ENCODE measurements at regions not wholly inside any gene's neighbourhood (a gene's known extent, or its start where the extent isn't known, plus 50 kb on each side); places are given as distances from the start of the nearest gene placed in this dataset.

DNA sequence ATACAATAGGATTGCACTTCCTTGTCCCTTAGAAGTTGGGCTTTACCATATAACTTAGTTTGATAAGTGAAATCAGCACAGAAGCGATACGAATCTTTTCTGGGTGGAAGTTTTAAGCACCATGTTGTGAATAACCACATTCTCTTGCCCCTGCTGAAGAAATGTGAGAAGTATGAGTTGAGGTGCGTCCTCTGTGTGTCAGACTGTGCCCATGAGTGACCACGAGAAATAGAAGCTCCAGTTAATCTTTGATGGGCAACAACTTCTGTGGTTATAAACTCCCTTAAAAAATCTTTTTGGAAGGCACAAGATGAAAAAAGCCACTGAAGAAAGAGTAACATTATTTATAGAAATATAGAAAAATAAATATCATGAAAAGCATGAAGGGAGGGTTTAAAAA is 668.2 kb downstream of the DTWD2 start:
- no peak for DNase-seq (ENCODE audit: low read depth)
- TF ChIP-seq, protein P1, sequence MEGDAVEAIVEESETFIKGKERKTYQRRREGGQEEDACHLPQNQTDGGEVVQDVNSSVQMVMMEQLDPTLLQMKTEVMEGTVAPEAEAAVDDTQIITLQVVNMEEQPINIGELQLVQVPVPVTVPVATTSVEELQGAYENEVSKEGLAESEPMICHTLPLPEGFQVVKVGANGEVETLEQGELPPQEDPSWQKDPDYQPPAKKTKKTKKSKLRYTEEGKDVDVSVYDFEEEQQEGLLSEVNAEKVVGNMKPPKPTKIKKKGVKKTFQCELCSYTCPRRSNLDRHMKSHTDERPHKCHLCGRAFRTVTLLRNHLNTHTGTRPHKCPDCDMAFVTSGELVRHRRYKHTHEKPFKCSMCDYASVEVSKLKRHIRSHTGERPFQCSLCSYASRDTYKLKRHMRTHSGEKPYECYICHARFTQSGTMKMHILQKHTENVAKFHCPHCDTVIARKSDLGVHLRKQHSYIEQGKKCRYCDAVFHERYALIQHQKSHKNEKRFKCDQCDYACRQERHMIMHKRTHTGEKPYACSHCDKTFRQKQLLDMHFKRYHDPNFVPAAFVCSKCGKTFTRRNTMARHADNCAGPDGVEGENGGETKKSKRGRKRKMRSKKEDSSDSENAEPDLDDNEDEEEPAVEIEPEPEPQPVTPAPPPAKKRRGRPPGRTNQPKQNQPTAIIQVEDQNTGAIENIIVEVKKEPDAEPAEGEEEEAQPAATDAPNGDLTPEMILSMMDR (conservative IDR thresholded peaks at IDR 0.05; ENCODE audit: low read depth, low read length): no peak
- no peak overlapping the region for H3K4me3 ChIP-seq (ENCODE audit: low read depth, low read length)

DNA sequence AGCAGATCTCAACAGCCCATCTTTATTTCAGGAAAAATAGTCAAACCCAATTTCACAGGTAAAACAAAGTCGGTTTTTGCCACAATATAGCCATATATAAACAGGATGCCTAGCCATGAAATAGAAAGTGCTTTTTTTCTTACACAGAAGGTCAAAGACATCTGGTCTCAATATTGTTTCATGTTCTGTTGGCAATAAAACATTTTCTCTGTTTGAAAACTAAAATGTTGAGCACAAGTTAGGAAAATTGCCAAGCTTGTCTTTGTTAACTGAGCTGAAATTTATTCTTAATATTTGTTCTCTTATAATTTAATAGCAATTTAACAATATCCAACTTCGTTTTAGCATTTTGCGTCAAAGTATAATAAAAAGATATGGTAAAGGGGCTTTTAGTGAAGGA is 673.4 kb downstream of the DTWD2 start:
- DNase-seq (ENCODE audit: low read depth): no peak
- TF ChIP-seq, protein P1 (conservative IDR thresholded peaks at IDR 0.05; ENCODE audit: low read depth, low read length): no peak
- H3K4me3 ChIP-seq (ENCODE audit: low read depth, low read length): no peak overlapping the region

DNA sequence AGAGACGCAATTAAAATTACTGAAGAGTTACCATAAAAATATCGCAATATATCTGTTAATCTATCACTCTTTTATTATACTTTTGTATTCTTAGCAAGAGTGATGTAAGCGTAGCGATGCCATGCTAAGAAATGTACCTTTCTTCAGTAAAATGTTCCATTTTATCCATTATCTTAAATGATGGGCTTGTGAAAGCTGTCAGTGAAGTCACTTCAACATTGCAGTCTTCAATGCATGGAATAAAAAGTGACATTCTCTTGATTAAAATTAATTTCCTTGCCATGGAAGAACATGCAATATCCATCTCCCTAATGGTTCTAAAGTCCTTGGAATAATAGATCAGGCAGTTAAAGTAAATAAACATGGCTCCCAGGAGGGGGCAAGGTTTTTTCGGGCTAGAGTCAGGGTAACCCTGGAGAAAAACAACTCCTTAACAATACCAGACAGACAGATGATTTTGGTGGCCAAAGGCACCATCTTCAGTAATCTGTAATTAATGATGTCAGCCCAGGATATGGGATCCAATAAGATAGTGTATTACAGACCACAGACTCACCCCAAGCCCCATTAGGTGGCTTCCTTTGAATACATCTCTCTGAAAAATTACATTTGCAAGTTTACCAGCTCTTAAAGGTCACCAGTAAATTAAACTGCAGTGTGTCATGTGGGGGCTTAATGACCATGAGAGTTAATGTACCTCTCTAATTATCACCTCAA is 677.1 kb downstream of the DTWD2 start:
- H3K4me3 ChIP-seq (ENCODE audit: low read depth, low read length): no peak overlapping the region
- no peak for DNase-seq (ENCODE audit: low read depth)
- TF ChIP-seq, protein P1 (conservative IDR thresholded peaks at IDR 0.05; ENCODE audit: low read depth, low read length): no peak

DNA sequence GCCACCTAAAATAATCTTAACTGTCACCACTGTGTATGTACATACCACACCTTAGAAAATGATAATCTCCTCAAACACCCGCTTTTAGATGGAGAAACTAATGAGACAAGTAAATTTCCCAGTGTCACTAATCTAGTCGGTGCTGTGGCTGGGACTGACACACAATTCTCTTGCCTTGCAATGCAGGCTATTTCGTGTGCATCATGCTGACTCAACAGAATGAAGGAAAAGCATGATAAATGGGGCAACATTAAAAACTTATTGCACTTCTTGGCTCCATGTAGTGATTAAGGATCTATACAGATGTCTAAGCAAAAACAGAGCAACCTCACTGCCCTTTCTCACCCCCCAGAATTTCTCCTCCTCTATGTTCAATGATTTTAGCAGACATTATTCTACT is 677.9 kb downstream of the DTWD2 start:
- no peak overlapping the region for H3K4me3 ChIP-seq (ENCODE audit: low read depth, low read length)
- TF ChIP-seq, protein P1 (conservative IDR thresholded peaks at IDR 0.05; ENCODE audit: low read depth, low read length): no peak
- DNase-seq (ENCODE audit: low read depth): no peak

DNA sequence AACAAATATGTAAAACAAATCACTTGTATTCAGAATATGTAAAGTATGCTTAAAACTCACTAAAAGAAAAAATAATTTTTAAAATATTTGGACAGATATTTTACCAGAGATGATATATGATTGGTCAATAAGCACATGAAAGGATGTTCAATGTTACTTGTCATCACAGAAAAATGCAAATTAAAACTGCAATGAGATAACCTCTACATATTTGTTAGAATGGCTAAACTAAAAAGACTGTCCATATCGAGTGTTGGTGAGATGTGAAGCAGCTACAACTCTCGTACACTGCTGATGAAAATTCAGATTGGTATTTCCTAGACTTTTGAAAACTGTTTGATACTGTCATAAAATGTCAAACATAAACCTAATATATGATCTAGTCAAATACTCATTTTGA is 685.1 kb downstream of the DTWD2 start:
- H3K4me3 ChIP-seq (ENCODE audit: low read depth, low read length): no peak overlapping the region
- TF ChIP-seq, protein P1 (conservative IDR thresholded peaks at IDR 0.05; ENCODE audit: low read depth, low read length): no peak
- no peak for DNase-seq (ENCODE audit: low read depth)

DNA sequence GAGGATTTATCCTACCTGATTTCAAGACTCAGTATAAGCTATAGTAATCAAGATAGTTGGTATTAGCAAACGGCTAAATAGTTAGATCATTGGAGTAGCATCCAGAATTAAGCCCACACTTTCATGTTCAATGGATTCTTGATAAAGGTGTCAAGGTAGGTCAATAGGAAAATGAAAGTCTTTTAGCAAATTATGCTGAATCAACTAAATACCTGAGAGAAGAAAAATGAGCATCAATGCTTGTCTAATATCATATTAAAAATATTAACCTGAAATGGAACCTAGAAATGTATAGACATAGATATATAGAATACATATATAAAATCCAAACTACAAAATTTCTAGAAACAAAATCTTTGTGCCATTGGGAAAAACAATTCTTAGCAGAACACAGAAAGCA is 685.6 kb downstream of the DTWD2 start:
- no peak overlapping the region for H3K4me3 ChIP-seq (ENCODE audit: low read depth, low read length)
- TF ChIP-seq, protein P1 (conservative IDR thresholded peaks at IDR 0.05; ENCODE audit: low read depth, low read length): no peak
- no peak for DNase-seq (ENCODE audit: low read depth)

DNA sequence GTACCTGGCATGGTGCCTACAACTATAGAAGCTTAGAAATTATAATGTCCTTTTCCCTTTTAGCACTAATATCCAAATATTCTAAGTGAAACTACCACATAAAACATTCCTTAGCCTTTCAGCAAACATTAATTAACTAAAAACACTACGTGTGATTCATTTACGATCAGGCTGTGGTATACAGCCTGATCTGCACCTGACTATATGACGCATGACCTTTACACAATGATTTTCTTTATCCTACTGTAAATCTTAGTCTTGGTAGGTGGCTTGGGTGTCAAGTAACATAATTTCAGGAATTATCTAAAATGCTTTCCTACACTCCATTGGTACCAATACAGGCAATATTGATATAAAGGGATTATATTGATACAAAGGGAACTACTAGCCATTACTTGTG is 686.7 kb downstream of the DTWD2 start:
- TF ChIP-seq, protein P1 (conservative IDR thresholded peaks at IDR 0.05; ENCODE audit: low read depth, low read length): no peak
- no peak overlapping the region for H3K4me3 ChIP-seq (ENCODE audit: low read depth, low read length)
- DNase-seq (ENCODE audit: low read depth): no peak
